GM23338 (cell line): ENCODE measurements at regions not wholly inside any gene's neighbourhood (a gene's known extent, or its start where the extent isn't known, plus 50 kb on each side); places are given as distances from the start of the nearest gene placed in this dataset.

Experiments
- ATAC-seq: fragments of 200-7000 bp; cut with Tn5 transposase; 3 replicates; pipeline ENCODE4 v1.9.1; 2020
- DNase-seq: peaks from one replicate; pipeline ENCODE4 v3.0.0-alpha.2; 2015; ENCODE audit warnings: low spot score
- H2AFZ ChIP-seq: fragments of 200-600 bp; sonication (generic); 2 replicates; pipeline ENCODE4 v1.8.0; 2016; ENCODE audit warnings: antibody characterized with exemption, mild to moderate bottlenecking, moderate library complexity
- H3F3A ChIP-seq: fragments of 200-600 bp; sonication (generic); replicated peaks from 2 replicates; pipeline ENCODE4 v1.8.0; 2017; ENCODE audit warnings: antibody characterized with exemption, mixed run types, low read depth
- H3K27ac ChIP-seq: fragments of 200-600 bp; sonication (generic); 2 replicates; pipeline ENCODE4 v1.6.1; 2016; ENCODE audit warnings: low read depth
- H3K27me3 ChIP-seq: fragments of 200-600 bp; sonication (generic); 2 replicates; pipeline ENCODE4 v1.8.0; 2016; ENCODE audit warnings: mild to moderate bottlenecking, mixed run types, moderate library complexity; ENCODE audit not compliant: insufficient read depth
- H3K36me3 ChIP-seq: fragments of 200-600 bp; sonication (generic); 2 replicates; pipeline ENCODE4 v1.8.0; 2016; ENCODE audit warnings: mild to moderate bottlenecking; ENCODE audit not compliant: insufficient read depth
- H3K4me1 ChIP-seq: fragments of 200-600 bp; sonication (generic); 2 replicates; pipeline ENCODE4 v1.8.0; 2016; ENCODE audit warnings: mild to moderate bottlenecking, moderate library complexity; ENCODE audit not compliant: insufficient read depth
- H3K4me2 ChIP-seq: fragments of 200-600 bp; sonication (generic); 2 replicates; pipeline ENCODE4 v1.7.1; 2017; ENCODE audit warnings: mixed run types
- H3K4me3 ChIP-seq: fragments of 200-600 bp; sonication (generic); 2 replicates; pipeline ENCODE4 v1.6.1; 2016; ENCODE audit warnings: mixed run types
- H3K79me2 ChIP-seq: fragments of 200-600 bp; sonication (generic); replicated peaks from 2 replicates; pipeline ENCODE4 v1.8.0; 2017; ENCODE audit warnings: mild to moderate bottlenecking; ENCODE audit not compliant: insufficient read depth
- H3K9me2 ChIP-seq: fragments of 200-600 bp; sonication (generic); 2 replicates; pipeline ENCODE4 v1.8.0; 2017; ENCODE audit not compliant: insufficient read depth
- H4K20me1 ChIP-seq: fragments of 200-600 bp; sonication (generic); replicated peaks from 2 replicates; pipeline ENCODE4 v1.8.0; 2017; ENCODE audit warnings: mild to moderate bottlenecking; ENCODE audit not compliant: insufficient read depth
- H3K27ac Mint-ChIP-seq: 2 replicates; pipeline ENCODE4 v1.8.0; 2020; ENCODE audit warnings: inconsistent platforms, mild to moderate bottlenecking, moderate library complexity, mixed read lengths
- H3K27me3 Mint-ChIP-seq: 3 replicates; pipeline ENCODE4 v1.8.0; 2022; ENCODE audit warnings: low read depth, mild to moderate bottlenecking, moderate library complexity, mixed read lengths, inconsistent platforms; ENCODE audit not compliant: insufficient read depth, poor library complexity
- H3K36me3 Mint-ChIP-seq: 3 replicates; pipeline ENCODE4 v1.8.0; 2021; ENCODE audit warnings: low read depth, mild to moderate bottlenecking, inconsistent platforms, moderate library complexity, mixed read lengths
- H3K4me1 Mint-ChIP-seq: 3 replicates; pipeline ENCODE4 v1.8.0; 2020; ENCODE audit warnings: mild to moderate bottlenecking, inconsistent platforms, mixed read lengths
- H3K4me3 Mint-ChIP-seq: 3 replicates; pipeline ENCODE4 v1.8.0; 2021; ENCODE audit warnings: moderate library complexity, mild to moderate bottlenecking, inconsistent platforms, mixed read lengths
- H3K9me3 Mint-ChIP-seq: 3 replicates; pipeline ENCODE4 v1.8.0; 2020; ENCODE audit warnings: moderate library complexity, mild to moderate bottlenecking, inconsistent platforms, mixed read lengths
- CREB1 ChIP-seq: fragments of 250-450 bp; sonication (Bioruptor Pico); IDR thresholded peaks from 2 replicates; pipeline ENCODE4 v1.5.0; 2020; ENCODE audit warnings: low read depth, mild to moderate bottlenecking, moderate library complexity
- ETS1 ChIP-seq: IDR thresholded peaks from 2 replicates; pipeline ENCODE4 v1.6.1; 2016; ENCODE audit warnings: antibody characterized with exemption
- EZH2 ChIP-seq: fragments of 200-600 bp; sonication (generic); IDR thresholded peaks from one replicate; pipeline ENCODE4 v1.8.0; 2017; ENCODE audit warnings: antibody characterized with exemption, mild to moderate bottlenecking, low read depth; ENCODE audit not compliant: unreplicated experiment
- EZH2phosphoT487 ChIP-seq: fragments of 200-600 bp; sonication (generic); IDR thresholded peaks from one replicate; pipeline ENCODE4 v1.8.1; 2018; ENCODE audit warnings: antibody characterized with exemption; ENCODE audit not compliant: unreplicated experiment
- JUNB ChIP-seq: IDR thresholded peaks from one replicate; pipeline ENCODE4 v1.6.1; 2016; ENCODE audit warnings: antibody characterized with exemption; ENCODE audit not compliant: unreplicated experiment
- NANOG ChIP-seq: IDR thresholded peaks from 2 replicates; pipeline ENCODE4 v1.6.1; 2016; ENCODE audit warnings: antibody characterized with exemption, borderline replicate concordance
- POLR2AphosphoS5 ChIP-seq: IDR thresholded peaks from 2 replicates; pipeline ENCODE4 v1.6.1; 2016; ENCODE audit warnings: antibody characterized with exemption, low read depth
- STAT1 ChIP-seq: IDR thresholded peaks from one replicate; pipeline ENCODE4 v1.6.1; 2016; ENCODE audit warnings: antibody characterized with exemption; ENCODE audit not compliant: unreplicated experiment
- ZNF114 ChIP-seq: fragments of 250-450 bp; sonication (Bioruptor Pico); IDR thresholded peaks from 2 replicates; pipeline ENCODE4 v1.5.0; 2020; ENCODE audit warnings: mild to moderate bottlenecking, moderate library complexity
- ZNF331 ChIP-seq: fragments of 250-450 bp; sonication (Bioruptor Pico); IDR thresholded peaks from 2 replicates; pipeline ENCODE4 v1.5.0; 2020; ENCODE audit warnings: low read depth, mild to moderate bottlenecking, moderate library complexity
- TF ChIP-seq, protein P1 (sequence below): fragments of 250-450 bp; sonication (Bioruptor Pico); IDR thresholded peaks from 2 replicates; pipeline ENCODE4 v1.5.0; 2020; ENCODE audit warnings: mild to moderate bottlenecking, moderate library complexity
- TF ChIP-seq, protein P2 (sequence below): IDR thresholded peaks from one replicate; pipeline ENCODE4 v1.6.1; 2018; ENCODE audit warnings: antibody characterized with exemption; ENCODE audit not compliant: unreplicated experiment

- TF ChIP-seq CREB1 (CRISPR knock-in tag) (no peak), ZNF331 (CRISPR knock-in tag) (no peak), NANOG (no peak), JUNB (no peak), EZH2phosphoT487 (no peak), ETS1 (no peak)
- TF ChIP-seq, protein P1, sequence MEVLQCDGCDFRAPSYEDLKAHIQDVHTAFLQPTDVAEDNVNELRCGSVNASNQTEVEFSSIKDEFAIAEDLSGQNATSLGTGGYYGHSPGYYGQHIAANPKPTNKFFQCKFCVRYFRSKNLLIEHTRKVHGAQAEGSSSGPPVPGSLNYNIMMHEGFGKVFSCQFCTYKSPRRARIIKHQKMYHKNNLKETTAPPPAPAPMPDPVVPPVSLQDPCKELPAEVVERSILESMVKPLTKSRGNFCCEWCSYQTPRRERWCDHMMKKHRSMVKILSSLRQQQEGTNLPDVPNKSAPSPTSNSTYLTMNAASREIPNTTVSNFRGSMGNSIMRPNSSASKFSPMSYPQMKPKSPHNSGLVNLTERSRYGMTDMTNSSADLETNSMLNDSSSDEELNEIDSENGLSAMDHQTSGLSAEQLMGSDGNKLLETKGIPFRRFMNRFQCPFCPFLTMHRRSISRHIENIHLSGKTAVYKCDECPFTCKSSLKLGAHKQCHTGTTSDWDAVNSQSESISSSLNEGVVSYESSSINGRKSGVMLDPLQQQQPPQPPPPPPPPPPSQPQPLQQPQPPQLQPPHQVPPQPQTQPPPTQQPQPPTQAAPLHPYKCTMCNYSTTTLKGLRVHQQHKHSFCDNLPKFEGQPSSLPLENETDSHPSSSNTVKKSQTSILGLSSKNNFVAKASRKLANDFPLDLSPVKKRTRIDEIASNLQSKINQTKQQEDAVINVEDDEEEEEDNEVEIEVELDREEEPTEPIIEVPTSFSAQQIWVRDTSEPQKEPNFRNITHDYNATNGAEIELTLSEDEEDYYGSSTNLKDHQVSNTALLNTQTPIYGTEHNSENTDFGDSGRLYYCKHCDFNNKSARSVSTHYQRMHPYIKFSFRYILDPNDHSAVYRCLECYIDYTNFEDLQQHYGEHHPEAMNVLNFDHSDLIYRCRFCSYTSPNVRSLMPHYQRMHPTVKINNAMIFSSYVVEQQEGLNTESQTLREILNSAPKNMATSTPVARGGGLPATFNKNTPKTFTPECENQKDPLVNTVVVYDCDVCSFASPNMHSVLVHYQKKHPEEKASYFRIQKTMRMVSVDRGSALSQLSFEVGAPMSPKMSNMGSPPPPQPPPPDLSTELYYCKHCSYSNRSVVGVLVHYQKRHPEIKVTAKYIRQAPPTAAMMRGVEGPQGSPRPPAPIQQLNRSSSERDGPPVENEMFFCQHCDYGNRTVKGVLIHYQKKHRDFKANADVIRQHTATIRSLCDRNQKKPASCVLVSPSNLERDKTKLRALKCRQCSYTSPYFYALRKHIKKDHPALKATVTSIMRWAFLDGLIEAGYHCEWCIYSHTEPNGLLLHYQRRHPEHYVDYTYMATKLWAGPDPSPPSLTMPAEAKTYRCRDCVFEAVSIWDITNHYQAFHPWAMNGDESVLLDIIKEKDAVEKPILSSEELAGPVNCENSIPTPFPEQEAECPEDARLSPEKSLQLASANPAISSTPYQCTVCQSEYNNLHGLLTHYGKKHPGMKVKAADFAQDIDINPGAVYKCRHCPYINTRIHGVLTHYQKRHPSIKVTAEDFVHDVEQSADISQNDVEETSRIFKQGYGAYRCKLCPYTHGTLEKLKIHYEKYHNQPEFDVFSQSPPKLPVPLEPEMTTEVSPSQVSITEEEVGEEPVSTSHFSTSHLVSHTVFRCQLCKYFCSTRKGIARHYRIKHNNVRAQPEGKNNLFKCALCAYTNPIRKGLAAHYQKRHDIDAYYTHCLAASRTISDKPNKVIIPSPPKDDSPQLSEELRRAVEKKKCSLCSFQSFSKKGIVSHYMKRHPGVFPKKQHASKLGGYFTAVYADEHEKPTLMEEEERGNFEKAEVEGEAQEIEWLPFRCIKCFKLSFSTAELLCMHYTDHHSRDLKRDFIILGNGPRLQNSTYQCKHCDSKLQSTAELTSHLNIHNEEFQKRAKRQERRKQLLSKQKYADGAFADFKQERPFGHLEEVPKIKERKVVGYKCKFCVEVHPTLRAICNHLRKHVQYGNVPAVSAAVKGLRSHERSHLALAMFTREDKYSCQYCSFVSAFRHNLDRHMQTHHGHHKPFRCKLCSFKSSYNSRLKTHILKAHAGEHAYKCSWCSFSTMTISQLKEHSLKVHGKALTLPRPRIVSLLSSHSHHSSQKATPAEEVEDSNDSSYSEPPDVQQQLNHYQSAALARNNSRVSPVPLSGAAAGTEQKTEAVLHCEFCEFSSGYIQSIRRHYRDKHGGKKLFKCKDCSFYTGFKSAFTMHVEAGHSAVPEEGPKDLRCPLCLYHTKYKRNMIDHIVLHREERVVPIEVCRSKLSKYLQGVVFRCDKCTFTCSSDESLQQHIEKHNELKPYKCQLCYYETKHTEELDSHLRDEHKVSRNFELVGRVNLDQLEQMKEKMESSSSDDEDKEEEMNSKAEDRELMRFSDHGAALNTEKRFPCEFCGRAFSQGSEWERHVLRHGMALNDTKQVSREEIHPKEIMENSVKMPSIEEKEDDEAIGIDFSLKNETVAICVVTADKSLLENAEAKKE (CRISPR knock-in tag), result no peak
These were observed 261.9 kb downstream of the SNX10 start (continued) for GRCh38 chr7:26553582-26553981.

DNA sequence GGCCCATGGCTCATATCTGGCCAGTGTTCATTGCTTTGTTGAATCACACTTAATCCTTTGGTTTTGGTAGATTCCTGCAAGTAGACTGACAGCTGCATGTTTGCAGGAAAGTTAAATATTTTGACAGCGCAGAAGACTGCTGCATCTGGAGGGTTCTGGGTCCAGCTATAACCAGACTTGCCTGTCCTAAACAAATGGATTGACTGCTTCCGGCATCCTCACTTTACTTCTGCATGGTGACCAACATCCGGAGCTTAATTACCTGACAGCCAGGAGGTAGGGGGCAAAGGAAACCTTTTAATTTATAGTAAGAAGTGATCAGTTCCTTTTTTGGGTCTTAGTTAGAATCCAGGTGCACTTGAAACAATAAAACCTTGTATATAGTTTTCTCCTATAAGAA, 263.3 kb downstream of the SNX10 start:
- Histone ChIP-seq H3K4me2 (no peak overlapping the region), H3K36me3 (no peaks in the 10 kb centered on the region), H3K4me3 (no peak overlapping the region), H2AFZ (no peak overlapping the region), H4K20me1 (no peaks in the 10 kb centered on the region), H3K27ac (no peak overlapping the region), H3F3A (no peaks in the 10 kb centered on the region), H3K27me3 (no peaks in the 10 kb centered on the region), H3K9me2 (no peaks in the 10 kb centered on the region), H3K4me1 (peaks cover 6% of the 10 kb centered on the region), H3K79me2 (no peaks in the 10 kb centered on the region)
- H3K4me1 Mint-ChIP-seq, result peaks cover 23% of the 10 kb centered on the region
- H3K27ac Mint-ChIP-seq, result no peak overlapping the region
- H3K27me3 Mint-ChIP-seq, result peaks cover 6% of the 10 kb centered on the region
- ATAC-seq (no peak), DNase-seq (no peak)
- no peaks in the 10 kb centered on the region for H3K9me3 Mint-ChIP-seq
- no peak overlapping the region for H3K4me3 Mint-ChIP-seq
- no peaks in the 10 kb centered on the region for H3K36me3 Mint-ChIP-seq
- no peak for TF ChIP-seq EZH2
- no peak for TF ChIP-seq NANOG
- TF ChIP-seq JUNB, result no peak
- TF ChIP-seq, protein P2, sequence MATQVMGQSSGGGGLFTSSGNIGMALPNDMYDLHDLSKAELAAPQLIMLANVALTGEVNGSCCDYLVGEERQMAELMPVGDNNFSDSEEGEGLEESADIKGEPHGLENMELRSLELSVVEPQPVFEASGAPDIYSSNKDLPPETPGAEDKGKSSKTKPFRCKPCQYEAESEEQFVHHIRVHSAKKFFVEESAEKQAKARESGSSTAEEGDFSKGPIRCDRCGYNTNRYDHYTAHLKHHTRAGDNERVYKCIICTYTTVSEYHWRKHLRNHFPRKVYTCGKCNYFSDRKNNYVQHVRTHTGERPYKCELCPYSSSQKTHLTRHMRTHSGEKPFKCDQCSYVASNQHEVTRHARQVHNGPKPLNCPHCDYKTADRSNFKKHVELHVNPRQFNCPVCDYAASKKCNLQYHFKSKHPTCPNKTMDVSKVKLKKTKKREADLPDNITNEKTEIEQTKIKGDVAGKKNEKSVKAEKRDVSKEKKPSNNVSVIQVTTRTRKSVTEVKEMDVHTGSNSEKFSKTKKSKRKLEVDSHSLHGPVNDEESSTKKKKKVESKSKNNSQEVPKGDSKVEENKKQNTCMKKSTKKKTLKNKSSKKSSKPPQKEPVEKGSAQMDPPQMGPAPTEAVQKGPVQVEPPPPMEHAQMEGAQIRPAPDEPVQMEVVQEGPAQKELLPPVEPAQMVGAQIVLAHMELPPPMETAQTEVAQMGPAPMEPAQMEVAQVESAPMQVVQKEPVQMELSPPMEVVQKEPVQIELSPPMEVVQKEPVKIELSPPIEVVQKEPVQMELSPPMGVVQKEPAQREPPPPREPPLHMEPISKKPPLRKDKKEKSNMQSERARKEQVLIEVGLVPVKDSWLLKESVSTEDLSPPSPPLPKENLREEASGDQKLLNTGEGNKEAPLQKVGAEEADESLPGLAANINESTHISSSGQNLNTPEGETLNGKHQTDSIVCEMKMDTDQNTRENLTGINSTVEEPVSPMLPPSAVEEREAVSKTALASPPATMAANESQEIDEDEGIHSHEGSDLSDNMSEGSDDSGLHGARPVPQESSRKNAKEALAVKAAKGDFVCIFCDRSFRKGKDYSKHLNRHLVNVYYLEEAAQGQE, result no peak
- TF ChIP-seq ETS1, result no peak
- TF ChIP-seq EZH2phosphoT487, result no peak
- TF ChIP-seq ZNF114 (CRISPR knock-in tag), result no peak
- no peak for TF ChIP-seq ZNF331 (CRISPR knock-in tag)
- TF ChIP-seq CREB1 (CRISPR knock-in tag), result no peak
- no peak for TF ChIP-seq STAT1
- no peak for TF ChIP-seq POLR2AphosphoS5
